ENCODE measurements at regions not wholly inside any gene's neighbourhood (a gene's known extent, or its start where the extent isn't known, plus 50 kb on each side); places are given as distances from the start of the nearest gene placed in this dataset.

GRCh38 chr16:26930786-26931581 lies 135.7 kb upstream of the C16orf82 start:
- Histone ChIP-seq H3K27ac (ENCODE audit: low read depth, low read length) (no peak overlapping the region), H3K36me3 (ENCODE audit: control insufficient read depth, low read length) (no peaks in the 10 kb centered on the region), H3K4me1 (ENCODE audit: control insufficient read depth, low read length) (no peaks in the 10 kb centered on the region), H3K4me2 (ENCODE audit: low read length) (no peak overlapping the region), H3K79me2 (ENCODE audit: control insufficient read depth, low read length) (no peaks in the 10 kb centered on the region), H4K20me1 (ENCODE audit: control insufficient read depth, insufficient read depth, low read depth, low read length) (no peaks in the 10 kb centered on the region), H3K9me2 (replicated peaks; ENCODE audit: control insufficient read depth, low read length) (no peaks in the 10 kb centered on the region), H3K4me3 (ENCODE audit: low read length) (no peak overlapping the region), H3K9me3 (ENCODE audit: control insufficient read depth, insufficient read depth, low read length) (no peaks in the 10 kb centered on the region), H3F3A (ENCODE audit: control insufficient read depth, insufficient read depth) (no peaks in the 10 kb centered on the region), H3K27me3 (ENCODE audit: control insufficient read depth, low read length) (no peaks in the 10 kb centered on the region)
- TF ChIP-seq EZH2phosphoT487 (IDR thresholded peaks at IDR 0.05; ENCODE audit: borderline replicate concordance, low read length) = no peak
- TF ChIP-seq CTCF (IDR thresholded peaks at IDR 0.05; ENCODE audit: low read depth, low read length, poor library complexity, severe bottlenecking) = no peak

- no peak overlapping the region for H3K4me2 ChIP-seq (ENCODE audit: low read length)
- H3K4me3 ChIP-seq (ENCODE audit: low read length) = no peak overlapping the region
- H3K9me2 ChIP-seq (replicated peaks; ENCODE audit: control insufficient read depth, low read length) = no peaks in the 10 kb centered on the region
Observed at GRCh38 chr16:26950636-26951035, 116.1 kb upstream of the C16orf82 start.

GRCh38 chr16:26951950-26952349 lies 114.8 kb upstream of the C16orf82 start:
- Histone ChIP-seq H3K9me2 (replicated peaks; ENCODE audit: control insufficient read depth, low read length) (no peaks in the 10 kb centered on the region), H3K4me3 (ENCODE audit: low read length) (no peak overlapping the region), H3F3A (ENCODE audit: control insufficient read depth, insufficient read depth) (no peaks in the 10 kb centered on the region), H4K20me1 (ENCODE audit: control insufficient read depth, insufficient read depth, low read depth, low read length) (no peaks in the 10 kb centered on the region), H3K4me2 (ENCODE audit: low read length) (no peak overlapping the region), H3K27ac (ENCODE audit: low read depth, low read length) (no peak overlapping the region), H3K27me3 (ENCODE audit: control insufficient read depth, low read length) (no peaks in the 10 kb centered on the region; the same call in 1 of the 2 replicates), H3K4me1 (ENCODE audit: control insufficient read depth, low read length) (no peaks in the 10 kb centered on the region), H3K79me2 (ENCODE audit: control insufficient read depth, low read length) (no peaks in the 10 kb centered on the region), H3K9me3 (ENCODE audit: control insufficient read depth, insufficient read depth, low read length) (no peaks in the 10 kb centered on the region), H3K36me3 (ENCODE audit: control insufficient read depth, low read length) (no peaks in the 10 kb centered on the region)
- TF ChIP-seq CTCF (IDR thresholded peaks at IDR 0.05; ENCODE audit: low read depth, low read length, poor library complexity, severe bottlenecking) (no peak), EZH2phosphoT487 (IDR thresholded peaks at IDR 0.05; ENCODE audit: borderline replicate concordance, low read length) (no peak)

More at GRCh38 chr16:26950636-26951035, 116.1 kb upstream of the C16orf82 start:
- no peaks in the 10 kb centered on the region; the same call in 1 of the 2 replicates for H3K27me3 ChIP-seq (ENCODE audit: control insufficient read depth, low read length)
- no peaks in the 10 kb centered on the region for H3K79me2 ChIP-seq (ENCODE audit: control insufficient read depth, low read length)
- H3K27ac ChIP-seq (ENCODE audit: low read depth, low read length) = no peak overlapping the region
- no peaks in the 10 kb centered on the region for H4K20me1 ChIP-seq (ENCODE audit: control insufficient read depth, insufficient read depth, low read depth, low read length)
- no peaks in the 10 kb centered on the region for H3K4me1 ChIP-seq (ENCODE audit: control insufficient read depth, low read length)
- no peak for TF ChIP-seq CTCF (IDR thresholded peaks at IDR 0.05; ENCODE audit: low read depth, low read length, poor library complexity, severe bottlenecking)
- no peak for TF ChIP-seq EZH2phosphoT487 (IDR thresholded peaks at IDR 0.05; ENCODE audit: borderline replicate concordance, low read length)
- H3F3A ChIP-seq (ENCODE audit: control insufficient read depth, insufficient read depth) = no peaks in the 10 kb centered on the region
- H3K9me3 ChIP-seq (ENCODE audit: control insufficient read depth, insufficient read depth, low read length) = no peaks in the 10 kb centered on the region
- no peaks in the 10 kb centered on the region for H3K36me3 ChIP-seq (ENCODE audit: control insufficient read depth, low read length)
